HCT116 (cell line): ENCODE measurements at regions not wholly inside any gene's neighbourhood (a gene's known extent, or its start where the extent isn't known, plus 50 kb on each side); places are given as distances from the start of the nearest gene placed in this dataset.

ENCODE experiments used
- CBX3 ChIP-seq: IDR thresholded peaks from 2 replicates; pipeline ENCODE4 v1.6.1; 2012; ENCODE audit warnings: low read depth
- EZH2 ChIP-seq: fragments of 200-600 bp; sonication (generic); IDR thresholded peaks from 2 replicates; pipeline ENCODE4 v1.6.1; 2017; ENCODE audit warnings: antibody characterized with exemption, mixed run types
- JUND ChIP-seq: IDR thresholded peaks from 2 replicates; pipeline ENCODE4 v1.6.1; 2012
- POLR2AphosphoS5 ChIP-seq: IDR thresholded peaks from 2 replicates; pipeline ENCODE4 v1.6.1; 2011; ENCODE audit warnings: mild to moderate bottlenecking, low read depth, low read length, moderate library complexity
- YY1 ChIP-seq: IDR thresholded peaks from 2 replicates; pipeline ENCODE4 v1.6.1; 2011; ENCODE audit warnings: low read length, low read depth, moderate library complexity, mild to moderate bottlenecking; ENCODE audit not compliant: insufficient replicate concordance; ENCODE audit errors: extremely low read depth
- TF ChIP-seq, protein P1 (sequence below), 3 experiments: fragments of 200-600 bp in 1 of 3; sonication (generic) in 1 of 3; IDR thresholded peaks in 2 of 3; conservative IDR thresholded peaks in 1 of 3; 2 replicates each; pipeline ENCODE4 v1.5.1; 2012 to 2017; ENCODE audit warnings: low read depth in 2 of 3, low read length in 2 of 3, antibody characterized with exemption in 1 of 3, borderline replicate concordance in 1 of 3, control low read depth in 1 of 3, mild to moderate bottlenecking in 1 of 3, mixed read lengths in 1 of 3, mixed run types in 1 of 3, moderate library complexity in 1 of 3; ENCODE audit not compliant: insufficient read depth in 1 of 3
- TF ChIP-seq, protein P2 (sequence below): IDR thresholded peaks from 2 replicates; pipeline ENCODE4 v1.6.1; 2012

DNA sequence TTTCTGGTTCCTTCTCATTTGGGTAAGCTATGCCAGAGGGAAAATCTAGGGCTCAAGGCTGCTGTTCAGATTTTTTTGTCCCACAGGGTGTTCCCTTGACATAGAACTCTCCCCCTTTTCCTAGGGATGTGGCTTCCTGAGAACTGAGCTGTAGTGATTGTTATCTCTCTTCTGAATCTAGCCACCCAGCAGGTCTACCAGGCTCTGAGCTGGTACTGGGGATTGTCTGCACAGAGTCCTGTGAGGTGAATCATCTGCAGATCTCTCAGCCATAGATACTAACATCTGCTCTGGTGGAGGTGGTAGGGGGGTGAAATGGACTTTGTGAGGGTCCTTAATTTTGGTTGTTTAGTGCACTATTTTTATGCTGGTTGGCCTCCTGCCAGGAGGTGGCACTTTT, 167.3 kb upstream of the PGR start:
- no peak for TF ChIP-seq CBX3
- no peak for TF ChIP-seq EZH2
- TF ChIP-seq, protein P1, sequence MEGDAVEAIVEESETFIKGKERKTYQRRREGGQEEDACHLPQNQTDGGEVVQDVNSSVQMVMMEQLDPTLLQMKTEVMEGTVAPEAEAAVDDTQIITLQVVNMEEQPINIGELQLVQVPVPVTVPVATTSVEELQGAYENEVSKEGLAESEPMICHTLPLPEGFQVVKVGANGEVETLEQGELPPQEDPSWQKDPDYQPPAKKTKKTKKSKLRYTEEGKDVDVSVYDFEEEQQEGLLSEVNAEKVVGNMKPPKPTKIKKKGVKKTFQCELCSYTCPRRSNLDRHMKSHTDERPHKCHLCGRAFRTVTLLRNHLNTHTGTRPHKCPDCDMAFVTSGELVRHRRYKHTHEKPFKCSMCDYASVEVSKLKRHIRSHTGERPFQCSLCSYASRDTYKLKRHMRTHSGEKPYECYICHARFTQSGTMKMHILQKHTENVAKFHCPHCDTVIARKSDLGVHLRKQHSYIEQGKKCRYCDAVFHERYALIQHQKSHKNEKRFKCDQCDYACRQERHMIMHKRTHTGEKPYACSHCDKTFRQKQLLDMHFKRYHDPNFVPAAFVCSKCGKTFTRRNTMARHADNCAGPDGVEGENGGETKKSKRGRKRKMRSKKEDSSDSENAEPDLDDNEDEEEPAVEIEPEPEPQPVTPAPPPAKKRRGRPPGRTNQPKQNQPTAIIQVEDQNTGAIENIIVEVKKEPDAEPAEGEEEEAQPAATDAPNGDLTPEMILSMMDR (IDR thresholded peaks at IDR 0.05 in 2 of 3, conservative IDR thresholded peaks at IDR 0.05 in 1 of 3; ENCODE audit: borderline replicate concordance in 1 of 3, insufficient read depth in 1 of 3, low read depth in 2 of 3, low read length in 2 of 3) = no peak
- no peak for TF ChIP-seq POLR2AphosphoS5
- no peak for TF ChIP-seq YY1
- TF ChIP-seq JUND = no peak
- TF ChIP-seq, protein P2, sequence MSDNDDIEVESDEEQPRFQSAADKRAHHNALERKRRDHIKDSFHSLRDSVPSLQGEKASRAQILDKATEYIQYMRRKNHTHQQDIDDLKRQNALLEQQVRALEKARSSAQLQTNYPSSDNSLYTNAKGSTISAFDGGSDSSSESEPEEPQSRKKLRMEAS = no peak
